C4-2B (cell line): ENCODE measurements at regions not wholly inside any gene's neighbourhood (a gene's known extent, or its start where the extent isn't known, plus 50 kb on each side); places are given as distances from the start of the nearest gene placed in this dataset.
"Not testable (repeated sequence)": the region's sequence is repeated elsewhere in the genome, so short reads cannot be mapped to it uniquely, and the experiment has no call there.

Source experiments
- CTCF ChIP-seq: fragments of 450-650 bp; conservative IDR thresholded peaks from 2 replicates; pipeline ENCODE4 v1.5.1; 2017; ENCODE audit warnings: mild to moderate bottlenecking
- ZFX ChIP-seq: fragments of 450-650 bp; IDR thresholded peaks from 2 replicates; pipeline ENCODE4 v1.6.1; 2017

- TF ChIP-seq CTCF, ZFX: not testable (repeated sequence)
Observed at GRCh38 chr2:38482710-38483109, 105.6 kb upstream of the ATL2 start.
